Bronchial epithelial cell (primary cell): ENCODE measurements at regions not wholly inside any gene's neighbourhood (a gene's known extent, or its start where the extent isn't known, plus 50 kb on each side); places are given as distances from the start of the nearest gene placed in this dataset.

Source experiments
- DNase-seq: peaks from one replicate; pipeline ENCODE4 v3.0.0-alpha.2; 2010; ENCODE audit warnings: low read depth
- FAIRE-seq: peaks from 2 replicates; lab custom pipeline; 2011; peaks lifted over from hg19 to GRCh38; lab: Jason Lieb, UNC
- H3K27me3 ChIP-seq: 2 replicates; pipeline ENCODE4 v1.5.1; 2011; ENCODE audit warnings: low read length; ENCODE audit not compliant: control insufficient read depth, insufficient read depth
- H3K36me3 ChIP-seq: 2 replicates; pipeline ENCODE4 v1.5.1; 2011; ENCODE audit warnings: low read length; ENCODE audit not compliant: control insufficient read depth, insufficient read depth
- H3K4me3 ChIP-seq: 2 replicates; pipeline ENCODE4 v1.5.1; 2011; ENCODE audit warnings: mild to moderate bottlenecking, low read depth, low read length, control low read depth
- CTCF ChIP-seq: IDR thresholded peaks from 2 replicates; pipeline ENCODE4 v1.5.1; 2011; ENCODE audit warnings: mild to moderate bottlenecking, moderate library complexity, low read length, control low read depth, inconsistent platforms; ENCODE audit not compliant: insufficient read depth, severe bottlenecking

GRCh38 chr2:8006626-8007025 lies 675.2 kb upstream of the ID2 start:
- peak; percentile 28 for DNase-seq
- H3K27me3 ChIP-seq = no peaks in the 10 kb centered on the region
- H3K36me3 ChIP-seq = no peaks in the 10 kb centered on the region
- no peak overlapping the region for H3K4me3 ChIP-seq
- no peak for TF ChIP-seq CTCF
- FAIRE-seq = no peak

GRCh38 chr2:8009010-8009597 lies 672.8 kb upstream of the ID2 start:
- Histone ChIP-seq H3K36me3 (no peaks in the 10 kb centered on the region), H3K27me3 (no peaks in the 10 kb centered on the region), H3K4me3 (no peak overlapping the region)
- FAIRE-seq (no peak), DNase-seq (peak; percentile 38)
- TF ChIP-seq CTCF = no peak

- Histone ChIP-seq H3K36me3 (no peaks in the 10 kb centered on the region), H3K27me3 (no peaks in the 10 kb centered on the region), H3K4me3 (no peak overlapping the region)
- no peak for TF ChIP-seq CTCF
- no peak for FAIRE-seq
- DNase-seq = no peak
Measured at GRCh38 chr2:8015848-8016600, 665.8 kb upstream of the ID2 start.

GRCh38 chr2:8016688-8017087 lies 665.2 kb upstream of the ID2 start:
- DNase-seq (no peak), FAIRE-seq (no peak)
- H3K36me3 ChIP-seq = no peaks in the 10 kb centered on the region
- H3K4me3 ChIP-seq = no peak overlapping the region
- TF ChIP-seq CTCF = no peak
- H3K27me3 ChIP-seq = no peaks in the 10 kb centered on the region

GRCh38 chr2:8018956-8019355 lies 662.9 kb upstream of the ID2 start:
- no peaks in the 10 kb centered on the region for H3K27me3 ChIP-seq
- no peak for TF ChIP-seq CTCF
- H3K4me3 ChIP-seq = no peak overlapping the region
- H3K36me3 ChIP-seq = no peaks in the 10 kb centered on the region
- FAIRE-seq (no peak), DNase-seq (no peak)
